IPS-20b (cell line): ENCODE measurements at regions not wholly inside any gene's neighbourhood (a gene's known extent, or its start where the extent isn't known, plus 50 kb on each side); places are given as distances from the start of the nearest gene placed in this dataset.

ENCODE experiments used
- H3K27ac ChIP-seq: one replicate; pipeline ENCODE4 v1.5.1; 2013; ENCODE audit warnings: low read length
- H3K27me3 ChIP-seq: 2 replicates; pipeline ENCODE4 v1.6.1; 2013; ENCODE audit warnings: mild to moderate bottlenecking, low read length, inconsistent platforms; ENCODE audit not compliant: insufficient read depth
- H3K36me3 ChIP-seq: 2 replicates; pipeline ENCODE4 v1.6.1; 2013; ENCODE audit warnings: low read depth, mild to moderate bottlenecking, inconsistent platforms, low read length, moderate library complexity; ENCODE audit not compliant: insufficient read depth
- H3K4me1 ChIP-seq: 2 replicates; pipeline ENCODE4 v1.6.1; 2013; ENCODE audit warnings: mild to moderate bottlenecking, control low read depth, inconsistent platforms, low read length, moderate library complexity; ENCODE audit not compliant: insufficient read depth
- H3K4me3 ChIP-seq: 2 replicates; pipeline ENCODE4 v1.5.1; 2013; ENCODE audit warnings: mild to moderate bottlenecking, low read length, inconsistent platforms
- H3K9ac ChIP-seq: 2 replicates; pipeline ENCODE4 v1.6.1; 2013; ENCODE audit warnings: low read depth, mild to moderate bottlenecking, inconsistent platforms, low read length, moderate library complexity
- H3K9me3 ChIP-seq: 2 replicates; pipeline ENCODE4 v1.6.1; 2013; ENCODE audit warnings: mild to moderate bottlenecking, low read depth, low read length, inconsistent platforms; ENCODE audit not compliant: insufficient read depth

- no peak overlapping the region for H3K27ac ChIP-seq
- no peak overlapping the region for H3K4me3 ChIP-seq
- peaks cover 5% of the 10 kb centered on the region; the same call in 1 of the 2 replicates for H3K9me3 ChIP-seq
- H3K4me1 ChIP-seq, result no peaks in the 10 kb centered on the region
- H3K9ac ChIP-seq, result no peak overlapping the region
- H3K36me3 ChIP-seq, result no peaks in the 10 kb centered on the region
- no peaks in the 10 kb centered on the region for H3K27me3 ChIP-seq
Observed at GRCh38 chrX:40423299-40423698, 157.5 kb upstream of the ATP6AP2 start.

GRCh38 chrX:40422021-40422420 lies 158.7 kb upstream of the ATP6AP2 start:
- Histone ChIP-seq H3K4me3 (no peak overlapping the region), H3K9ac (no peak overlapping the region), H3K36me3 (no peaks in the 10 kb centered on the region), H3K27ac (no peak overlapping the region), H3K4me1 (no peaks in the 10 kb centered on the region), H3K27me3 (no peaks in the 10 kb centered on the region), H3K9me3 (peaks cover 5% of the 10 kb centered on the region; the same call in 1 of the 2 replicates)

- peaks cover 5% of the 10 kb centered on the region; the same call in 1 of the 2 replicates for H3K9me3 ChIP-seq
- no peaks in the 10 kb centered on the region for H3K36me3 ChIP-seq
- H3K27ac ChIP-seq, result no peak overlapping the region
- no peak overlapping the region for H3K9ac ChIP-seq
- H3K4me1 ChIP-seq, result no peaks in the 10 kb centered on the region
- H3K4me3 ChIP-seq, result no peak overlapping the region
- no peaks in the 10 kb centered on the region for H3K27me3 ChIP-seq
Observed at GRCh38 chrX:40420899-40421729, 159.7 kb upstream of the ATP6AP2 start.

GRCh38 chrX:40418813-40419195 lies 162.0 kb upstream of the ATP6AP2 start:
- Histone ChIP-seq H3K27me3 (no peaks in the 10 kb centered on the region), H3K9me3 (no peaks in the 10 kb centered on the region), H3K4me3 (no peak overlapping the region), H3K9ac (no peak overlapping the region), H3K27ac (no peak overlapping the region), H3K4me1 (no peaks in the 10 kb centered on the region), H3K36me3 (no peaks in the 10 kb centered on the region)

- Histone ChIP-seq H3K9ac (no peak overlapping the region), H3K4me3 (no peak overlapping the region), H3K27me3 (no peaks in the 10 kb centered on the region), H3K4me1 (no peaks in the 10 kb centered on the region), H3K36me3 (no peaks in the 10 kb centered on the region), H3K9me3 (no peaks in the 10 kb centered on the region), H3K27ac (no peak overlapping the region)
Observed at GRCh38 chrX:40418146-40418812, 162.5 kb upstream of the ATP6AP2 start.

- Histone ChIP-seq H3K9ac (no peak overlapping the region), H3K27ac (no peak overlapping the region), H3K4me3 (no peak overlapping the region), H3K36me3 (no peaks in the 10 kb centered on the region), H3K27me3 (no peaks in the 10 kb centered on the region), H3K9me3 (no peaks in the 10 kb centered on the region), H3K4me1 (no peaks in the 10 kb centered on the region)
Observed at GRCh38 chrX:40415675-40416074, 165.1 kb upstream of the ATP6AP2 start.

GRCh38 chrX:40414335-40414734 lies 166.4 kb upstream of the ATP6AP2 start:
- H3K9me3 ChIP-seq, result no peaks in the 10 kb centered on the region
- H3K4me3 ChIP-seq, result no peak overlapping the region
- no peak overlapping the region for H3K27ac ChIP-seq
- H3K27me3 ChIP-seq, result no peaks in the 10 kb centered on the region
- no peaks in the 10 kb centered on the region for H3K36me3 ChIP-seq
- H3K4me1 ChIP-seq, result no peaks in the 10 kb centered on the region
- no peak overlapping the region for H3K9ac ChIP-seq

- Histone ChIP-seq H3K27me3 (no peaks in the 10 kb centered on the region), H3K4me3 (no peak overlapping the region), H3K9ac (no peak overlapping the region), H3K27ac (no peak overlapping the region), H3K36me3 (no peaks in the 10 kb centered on the region), H3K9me3 (peaks cover 4% of the 10 kb centered on the region; the same call in 1 of the 2 replicates), H3K4me1 (no peaks in the 10 kb centered on the region)
Observed at GRCh38 chrX:40411340-40412111, 169.2 kb upstream of the ATP6AP2 start.

- H3K27ac ChIP-seq, result no peak overlapping the region
- H3K4me1 ChIP-seq, result no peaks in the 10 kb centered on the region
- H3K9ac ChIP-seq, result no peak overlapping the region
- H3K9me3 ChIP-seq, result peaks cover 4% of the 10 kb centered on the region; the same call in 1 of the 2 replicates
- no peaks in the 10 kb centered on the region for H3K27me3 ChIP-seq
- no peak overlapping the region for H3K4me3 ChIP-seq
- no peaks in the 10 kb centered on the region for H3K36me3 ChIP-seq
Observed at GRCh38 chrX:40410859-40411258, 169.9 kb upstream of the ATP6AP2 start.

GRCh38 chrX:40406330-40406859 lies 174.4 kb upstream of the ATP6AP2 start:
- Histone ChIP-seq H3K9me3 (peaks cover 4% of the 10 kb centered on the region; the same call in 1 of the 2 replicates), H3K27me3 (no peaks in the 10 kb centered on the region), H3K36me3 (no peaks in the 10 kb centered on the region), H3K4me3 (no peak overlapping the region), H3K27ac (no peak overlapping the region), H3K9ac (no peak overlapping the region), H3K4me1 (no peaks in the 10 kb centered on the region)

GRCh38 chrX:40405399-40405798 lies 175.4 kb upstream of the ATP6AP2 start:
- no peak overlapping the region for H3K4me3 ChIP-seq
- no peaks in the 10 kb centered on the region for H3K36me3 ChIP-seq
- no peaks in the 10 kb centered on the region for H3K4me1 ChIP-seq
- no peak overlapping the region for H3K9ac ChIP-seq
- peaks cover 4% of the 10 kb centered on the region; the same call in 1 of the 2 replicates for H3K9me3 ChIP-seq
- no peak overlapping the region for H3K27ac ChIP-seq
- H3K27me3 ChIP-seq, result no peaks in the 10 kb centered on the region
